ENCODE measurements at regions not wholly inside any gene's neighbourhood (a gene's known extent, or its start where the extent isn't known, plus 50 kb on each side); places are given as distances from the start of the nearest gene placed in this dataset.
"Not testable (repeated sequence)": the region's sequence is repeated elsewhere in the genome, so short reads cannot be mapped to it uniquely, and the experiment has no call there.

DNA sequence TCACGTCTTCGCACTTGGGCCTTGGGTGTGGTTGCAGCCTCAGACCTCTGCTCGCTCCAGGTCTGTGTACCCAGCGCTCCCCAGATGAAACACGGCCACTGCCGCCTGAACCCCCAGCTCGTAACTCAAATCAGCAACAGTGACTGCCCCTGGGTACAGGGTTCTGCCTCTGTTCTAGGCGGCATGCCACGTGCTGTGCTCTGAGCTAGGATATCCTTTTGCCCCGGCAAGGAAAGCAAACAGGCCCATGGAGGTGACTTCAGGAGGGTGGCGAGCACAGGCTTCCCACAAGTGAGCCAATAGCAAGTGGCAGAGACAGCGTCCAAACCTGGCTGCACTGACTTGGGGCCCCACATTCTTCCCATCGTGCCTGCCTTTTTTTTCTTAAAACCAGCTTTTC lies 96.3 kb upstream of the PZP start:
- TF ChIP-seq SP4 (IDR thresholded peaks at IDR 0.05; ENCODE audit: low read length); POLR2AphosphoS5 (IDR thresholded peaks at IDR 0.05; ENCODE audit: low read depth, low read length); EZH2 (IDR thresholded peaks at IDR 0.05; ENCODE audit: low read depth, low read length, severe bottlenecking); ZNF274 (IDR thresholded peaks at IDR 0.05; ENCODE audit: borderline replicate concordance, extremely low read depth, low read length); POLR2A (IDR thresholded peaks at IDR 0.05; ENCODE audit: control extremely low read depth in 1 of 2, low read depth in 2 of 2, low read length in 2 of 2); GABPA (IDR thresholded peaks at IDR 0.05; ENCODE audit: borderline replicate concordance, insufficient read depth, low read length); KDM5A (IDR thresholded peaks at IDR 0.05; ENCODE audit: low read length); RNF2 (IDR thresholded peaks at IDR 0.05; ENCODE audit: borderline replicate concordance, low read depth, low read length, missing control alignments, poor library complexity, severe bottlenecking); JUND (IDR thresholded peaks at IDR 0.05; ENCODE audit: low read length); SIN3A (conservative IDR thresholded peaks at IDR 0.05 in 1 of 2, IDR thresholded peaks at IDR 0.05 in 1 of 2; ENCODE audit: low read depth in 1 of 2, low read length in 2 of 2); CHD2 (IDR thresholded peaks at IDR 0.05; ENCODE audit: low read length): not testable (repeated sequence)
- TF ChIP-seq, protein P1, sequence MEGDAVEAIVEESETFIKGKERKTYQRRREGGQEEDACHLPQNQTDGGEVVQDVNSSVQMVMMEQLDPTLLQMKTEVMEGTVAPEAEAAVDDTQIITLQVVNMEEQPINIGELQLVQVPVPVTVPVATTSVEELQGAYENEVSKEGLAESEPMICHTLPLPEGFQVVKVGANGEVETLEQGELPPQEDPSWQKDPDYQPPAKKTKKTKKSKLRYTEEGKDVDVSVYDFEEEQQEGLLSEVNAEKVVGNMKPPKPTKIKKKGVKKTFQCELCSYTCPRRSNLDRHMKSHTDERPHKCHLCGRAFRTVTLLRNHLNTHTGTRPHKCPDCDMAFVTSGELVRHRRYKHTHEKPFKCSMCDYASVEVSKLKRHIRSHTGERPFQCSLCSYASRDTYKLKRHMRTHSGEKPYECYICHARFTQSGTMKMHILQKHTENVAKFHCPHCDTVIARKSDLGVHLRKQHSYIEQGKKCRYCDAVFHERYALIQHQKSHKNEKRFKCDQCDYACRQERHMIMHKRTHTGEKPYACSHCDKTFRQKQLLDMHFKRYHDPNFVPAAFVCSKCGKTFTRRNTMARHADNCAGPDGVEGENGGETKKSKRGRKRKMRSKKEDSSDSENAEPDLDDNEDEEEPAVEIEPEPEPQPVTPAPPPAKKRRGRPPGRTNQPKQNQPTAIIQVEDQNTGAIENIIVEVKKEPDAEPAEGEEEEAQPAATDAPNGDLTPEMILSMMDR (IDR thresholded peaks at IDR 0.05; ENCODE audit: control extremely low read depth in 1 of 3, insufficient read depth in 1 of 3, low read depth in 1 of 3, low read length in 3 of 3), result not testable (repeated sequence)
- TF ChIP-seq, protein P2, sequence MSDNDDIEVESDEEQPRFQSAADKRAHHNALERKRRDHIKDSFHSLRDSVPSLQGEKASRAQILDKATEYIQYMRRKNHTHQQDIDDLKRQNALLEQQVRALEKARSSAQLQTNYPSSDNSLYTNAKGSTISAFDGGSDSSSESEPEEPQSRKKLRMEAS (IDR thresholded peaks at IDR 0.05), result not testable (repeated sequence)
